Keratinocyte (primary cell): ENCODE measurements at regions not wholly inside any gene's neighbourhood (a gene's known extent, or its start where the extent isn't known, plus 50 kb on each side); places are given as distances from the start of the nearest gene placed in this dataset.

ENCODE experiments used
- EZH2 ChIP-seq: IDR thresholded peaks from one replicate; pipeline ENCODE4 v1.6.1; 2012; ENCODE audit warnings: inconsistent platforms, mild to moderate bottlenecking, low read length, moderate library complexity
- TF ChIP-seq, protein P1 (sequence below), 3 experiments: IDR thresholded peaks in 1 of 3; conservative IDR thresholded peaks in 1 of 3; optimal IDR thresholded peaks in 1 of 3; 2 replicates in 2 of 3; 3 replicates in 1 of 3; pipeline versions ENCODE3 to v1.5.1; 2011; ENCODE audit warnings: low read length in 3 of 3, mild to moderate bottlenecking in 3 of 3, moderate library complexity in 2 of 3, control low read depth in 1 of 3, inconsistent platforms in 1 of 3; ENCODE audit not compliant: insufficient read depth in 2 of 3; ENCODE audit errors: extremely low read depth in 1 of 3

DNA sequence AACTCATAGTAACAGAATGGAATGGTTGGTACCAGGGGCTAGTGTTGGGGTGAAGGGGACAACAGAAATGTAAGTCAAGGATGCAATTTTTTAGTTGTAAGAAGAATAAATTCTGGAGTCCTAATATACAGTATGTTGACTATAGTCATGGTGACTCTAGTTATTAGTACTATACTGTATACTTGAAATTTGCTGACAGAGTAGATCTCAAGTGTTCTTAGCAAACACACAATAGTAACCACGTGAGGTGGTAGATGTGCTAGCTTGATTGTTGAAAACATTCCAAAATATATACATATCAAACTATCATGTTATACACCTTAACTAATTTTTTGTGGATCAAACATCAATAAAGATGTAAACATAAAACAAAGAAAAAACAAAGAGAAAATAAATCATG, 1345.1 kb upstream of the PCDH20 start:
- TF ChIP-seq, protein P1, sequence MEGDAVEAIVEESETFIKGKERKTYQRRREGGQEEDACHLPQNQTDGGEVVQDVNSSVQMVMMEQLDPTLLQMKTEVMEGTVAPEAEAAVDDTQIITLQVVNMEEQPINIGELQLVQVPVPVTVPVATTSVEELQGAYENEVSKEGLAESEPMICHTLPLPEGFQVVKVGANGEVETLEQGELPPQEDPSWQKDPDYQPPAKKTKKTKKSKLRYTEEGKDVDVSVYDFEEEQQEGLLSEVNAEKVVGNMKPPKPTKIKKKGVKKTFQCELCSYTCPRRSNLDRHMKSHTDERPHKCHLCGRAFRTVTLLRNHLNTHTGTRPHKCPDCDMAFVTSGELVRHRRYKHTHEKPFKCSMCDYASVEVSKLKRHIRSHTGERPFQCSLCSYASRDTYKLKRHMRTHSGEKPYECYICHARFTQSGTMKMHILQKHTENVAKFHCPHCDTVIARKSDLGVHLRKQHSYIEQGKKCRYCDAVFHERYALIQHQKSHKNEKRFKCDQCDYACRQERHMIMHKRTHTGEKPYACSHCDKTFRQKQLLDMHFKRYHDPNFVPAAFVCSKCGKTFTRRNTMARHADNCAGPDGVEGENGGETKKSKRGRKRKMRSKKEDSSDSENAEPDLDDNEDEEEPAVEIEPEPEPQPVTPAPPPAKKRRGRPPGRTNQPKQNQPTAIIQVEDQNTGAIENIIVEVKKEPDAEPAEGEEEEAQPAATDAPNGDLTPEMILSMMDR (optimal IDR thresholded peaks at IDR 0.05 in 1 of 3, IDR thresholded peaks at IDR 0.05 in 1 of 3, conservative IDR thresholded peaks at IDR 0.05 in 1 of 3; ENCODE audit: extremely low read depth in 1 of 3, insufficient read depth in 2 of 3, low read length in 3 of 3), result no peak
- no peak for TF ChIP-seq EZH2
